ENCODE measurements at regions not wholly inside any gene's neighbourhood (a gene's known extent, or its start where the extent isn't known, plus 50 kb on each side); places are given as distances from the start of the nearest gene placed in this dataset.
A peak's percentile ranks its signal among the peaks of the same experiment; 100 is the strongest.

DNA sequence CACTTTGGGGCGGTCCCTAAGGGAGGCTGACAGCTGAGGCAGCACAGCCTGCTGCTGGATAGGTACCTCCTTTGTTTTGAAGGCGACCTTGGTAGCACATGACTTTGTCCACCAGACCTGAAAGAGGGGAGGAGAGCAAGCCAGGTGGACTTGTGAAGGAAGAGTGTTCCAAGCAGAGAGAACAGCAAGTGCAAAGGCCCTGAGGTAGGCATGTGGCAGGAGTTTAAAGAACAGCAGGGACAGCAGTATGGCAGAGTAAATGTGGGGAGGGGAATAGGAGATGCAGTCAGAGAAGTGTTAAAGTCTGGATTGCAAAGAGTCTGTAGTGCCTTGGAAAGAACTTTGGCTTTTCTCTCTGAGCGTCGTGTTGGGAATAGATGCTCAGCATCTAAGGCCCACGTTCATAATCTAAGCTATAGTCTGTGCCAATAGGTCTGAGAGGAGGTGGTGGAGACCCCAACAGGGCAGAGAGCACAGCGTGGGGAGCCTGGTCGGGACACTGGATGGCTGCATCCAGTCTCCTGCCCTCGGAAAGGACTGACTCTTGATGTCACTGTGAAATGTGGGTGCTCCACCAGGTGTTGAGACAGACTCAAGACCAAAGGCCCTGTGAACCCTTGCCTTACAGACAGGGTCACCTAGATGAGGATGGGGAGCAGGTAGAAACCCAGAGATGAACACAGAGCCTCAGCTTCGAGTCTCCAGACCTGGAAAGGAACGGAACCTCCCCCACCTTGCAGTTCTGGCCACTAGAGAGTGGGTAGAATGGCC is 242.1 kb upstream of the PWP1 start:
- no peaks in the 10 kb centered on the region for H3K4me1 ChIP-seq
- no peaks in the 10 kb centered on the region for H3K9me3 ChIP-seq
- no peaks in the 10 kb centered on the region for H3K36me3 ChIP-seq
- H3K27ac ChIP-seq, result no peak overlapping the region
- TF ChIP-seq, protein P1, sequence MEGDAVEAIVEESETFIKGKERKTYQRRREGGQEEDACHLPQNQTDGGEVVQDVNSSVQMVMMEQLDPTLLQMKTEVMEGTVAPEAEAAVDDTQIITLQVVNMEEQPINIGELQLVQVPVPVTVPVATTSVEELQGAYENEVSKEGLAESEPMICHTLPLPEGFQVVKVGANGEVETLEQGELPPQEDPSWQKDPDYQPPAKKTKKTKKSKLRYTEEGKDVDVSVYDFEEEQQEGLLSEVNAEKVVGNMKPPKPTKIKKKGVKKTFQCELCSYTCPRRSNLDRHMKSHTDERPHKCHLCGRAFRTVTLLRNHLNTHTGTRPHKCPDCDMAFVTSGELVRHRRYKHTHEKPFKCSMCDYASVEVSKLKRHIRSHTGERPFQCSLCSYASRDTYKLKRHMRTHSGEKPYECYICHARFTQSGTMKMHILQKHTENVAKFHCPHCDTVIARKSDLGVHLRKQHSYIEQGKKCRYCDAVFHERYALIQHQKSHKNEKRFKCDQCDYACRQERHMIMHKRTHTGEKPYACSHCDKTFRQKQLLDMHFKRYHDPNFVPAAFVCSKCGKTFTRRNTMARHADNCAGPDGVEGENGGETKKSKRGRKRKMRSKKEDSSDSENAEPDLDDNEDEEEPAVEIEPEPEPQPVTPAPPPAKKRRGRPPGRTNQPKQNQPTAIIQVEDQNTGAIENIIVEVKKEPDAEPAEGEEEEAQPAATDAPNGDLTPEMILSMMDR (IDR thresholded peaks at IDR 0.05), result no peak
- no peak for FAIRE-seq
- ATAC-seq, result no peak
- 80 to 85% methylated on average over 10 of the region's 10 CpGs for WGBS, 2 donors
- DNase-seq, result no peak
- no peak overlapping the region for H3K4me3 ChIP-seq
- no peaks in the 10 kb centered on the region for H3K27me3 ChIP-seq
- intact Hi-C loops (cut with DNase I), result no loop called here

DNA sequence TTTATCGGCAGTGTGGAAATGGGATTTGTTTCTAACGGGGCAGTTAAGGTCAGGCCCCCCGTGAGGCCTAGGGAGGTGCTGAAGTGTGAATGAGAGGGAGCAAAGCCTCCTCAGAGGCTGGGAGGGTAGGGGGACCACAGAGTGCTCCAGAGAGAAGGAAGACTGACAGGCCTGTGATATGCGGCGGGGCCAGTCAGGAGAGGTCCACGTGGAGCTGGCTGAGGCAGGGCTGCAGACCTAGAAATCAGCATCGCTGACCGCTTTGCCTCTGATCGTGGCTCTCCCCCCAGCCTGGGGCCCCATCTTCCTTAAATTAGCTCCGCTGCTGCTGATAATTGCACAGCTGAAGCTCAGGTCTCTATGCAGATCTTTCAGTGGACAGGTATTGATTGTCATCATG is 240.8 kb upstream of the PWP1 start:
- Histone ChIP-seq H3K27ac (no peak overlapping the region), H3K4me3 (no peak overlapping the region), H3K36me3 (no peaks in the 10 kb centered on the region), H3K9me3 (no peaks in the 10 kb centered on the region), H3K27me3 (no peaks in the 10 kb centered on the region), H3K4me1 (no peaks in the 10 kb centered on the region)
- TF ChIP-seq, protein P1 (IDR thresholded peaks at IDR 0.05), result no peak
- DNase-seq (no peak), ATAC-seq (no peak), FAIRE-seq (no peak)
- intact Hi-C loops (cut with DNase I), result no loop called here
- WGBS, 2 donors, result 74 to 82% methylated on average over 10 of the region's 10 CpGs

DNA sequence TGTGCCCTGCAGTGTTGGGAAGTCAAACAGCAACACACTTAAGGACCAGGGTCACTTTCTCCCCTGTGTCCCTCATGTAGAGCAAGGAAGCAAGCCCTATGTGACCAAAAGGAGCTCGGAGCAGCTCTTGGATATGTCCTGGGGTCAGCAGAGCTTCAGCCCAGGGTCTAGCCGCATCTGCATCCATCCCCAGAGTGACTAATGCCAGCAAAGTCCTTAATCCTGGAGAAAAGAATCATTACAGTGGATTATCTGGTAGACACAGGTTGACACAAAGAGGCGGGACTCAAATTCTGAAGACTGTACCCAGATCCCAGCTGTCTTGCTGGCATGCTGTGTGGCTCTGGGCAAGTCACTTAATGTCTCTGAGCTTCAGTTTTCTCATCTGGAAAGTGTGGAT is 239.1 kb upstream of the PWP1 start:
- no peaks in the 10 kb centered on the region for H3K9me3 ChIP-seq
- no peak for ATAC-seq
- H3K4me3 ChIP-seq, result no peak overlapping the region
- H3K4me1 ChIP-seq, result no peaks in the 10 kb centered on the region
- H3K27ac ChIP-seq, result no peak overlapping the region
- no peak for FAIRE-seq
- intact Hi-C loops (cut with DNase I), result no loop called here
- WGBS, 2 donors, result 71 to 88% methylated on average over 3 of the region's 3 CpGs
- no peaks in the 10 kb centered on the region for H3K27me3 ChIP-seq
- DNase-seq, result no peak
- H3K36me3 ChIP-seq, result no peaks in the 10 kb centered on the region
- TF ChIP-seq, protein P1 (IDR thresholded peaks at IDR 0.05), result no peak

DNA sequence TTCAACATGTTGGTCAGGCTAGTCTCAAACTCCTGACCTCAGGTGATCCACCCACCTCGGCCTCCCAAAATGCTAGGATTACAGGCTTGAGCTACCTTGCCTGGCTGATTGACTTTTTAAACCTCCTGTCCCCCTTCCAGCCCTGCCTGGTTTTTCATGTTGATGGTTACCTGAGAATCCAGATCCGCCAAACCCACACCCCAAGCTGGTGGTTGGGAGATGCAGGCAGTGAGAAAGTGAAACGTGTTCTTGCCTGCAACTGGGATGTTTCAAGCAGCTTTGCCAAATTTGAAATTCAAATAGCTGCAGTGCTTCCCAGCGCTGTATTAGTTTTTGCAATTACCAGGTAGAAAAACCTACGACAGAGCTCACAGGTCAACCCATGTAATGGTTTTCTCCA is 238.3 kb upstream of the PWP1 start:
- ATAC-seq, result no peak
- no peaks in the 10 kb centered on the region for H3K27me3 ChIP-seq
- no peaks in the 10 kb centered on the region for H3K9me3 ChIP-seq
- no peaks in the 10 kb centered on the region for H3K4me1 ChIP-seq
- intact Hi-C loops (cut with DNase I), result no loop called here
- H3K36me3 ChIP-seq, result no peaks in the 10 kb centered on the region
- WGBS, 2 donors, result 74 to 86% methylated on average over 5 of the region's 5 CpGs
- H3K4me3 ChIP-seq, result no peak overlapping the region
- TF ChIP-seq, protein P1 (IDR thresholded peaks at IDR 0.05), result no peak
- H3K27ac ChIP-seq, result no peak overlapping the region
- no peak for FAIRE-seq
- DNase-seq, result no peak

DNA sequence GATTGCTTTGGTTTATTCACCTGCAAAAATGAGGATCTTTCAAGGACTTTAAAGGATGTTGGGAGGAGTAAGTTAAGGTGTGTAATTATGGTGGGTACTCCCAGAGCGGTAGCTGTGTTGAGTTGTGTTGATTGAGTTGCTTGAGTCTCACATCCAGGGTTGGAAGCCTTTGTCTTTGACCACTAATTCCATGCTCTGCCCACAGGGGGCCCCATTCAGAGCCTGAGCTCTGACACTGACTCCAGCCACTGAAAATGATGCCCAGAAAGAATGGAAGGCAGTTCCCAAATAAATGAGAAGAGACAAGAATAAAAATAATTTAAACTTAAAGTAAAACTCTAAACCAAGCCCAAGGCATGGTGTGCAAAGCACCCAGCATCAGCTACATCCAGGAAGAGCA is 237.4 kb upstream of the PWP1 start:
- FAIRE-seq (no peak), DNase-seq (no peak), ATAC-seq (no peak)

More for the DNA sequence above, 237.4 kb upstream of the PWP1 start:
- no peaks in the 10 kb centered on the region for H3K4me1 ChIP-seq
- H3K27me3 ChIP-seq, result no peaks in the 10 kb centered on the region
- no peak overlapping the region for H3K27ac ChIP-seq
- TF ChIP-seq, protein P1 (IDR thresholded peaks at IDR 0.05), result peak in 1 of 4 donors; percentile 8
- H3K9me3 ChIP-seq, result no peaks in the 10 kb centered on the region
- H3K4me3 ChIP-seq, result no peak overlapping the region
- WGBS, 2 donors, result 59 to 60% methylated on average over 1 of the region's 1 CpG
- intact Hi-C loops (cut with DNase I), result no loop called here
- no peaks in the 10 kb centered on the region for H3K36me3 ChIP-seq
